Endothelial cell of umbilical vein (primary cell): ENCODE measurements at regions not wholly inside any gene's neighbourhood (a gene's known extent, or its start where the extent isn't known, plus 50 kb on each side); places are given as distances from the start of the nearest gene placed in this dataset.

Experiments used
- BruUV-seq: library from RNA; stranded (reverse); fragments of 400-500 nt; replicated peaks from 2 replicates; lab custom pipeline; 2021; lab: Mats Ljungman, UMichigan
- CTCF ChIA-PET: fragments of 300-600, 350-600 bp; sonication (Branson Sonifier 250); formaldehyde crosslinking; loops from one replicate; lab custom pipeline; 2021; ENCODE audit warnings: antibody characterized with exemption, inconsistent platforms; lab: Charles Lee
- POLR2A ChIA-PET: fragments of 300-600, 350-600 bp; sonication (Branson Sonifier 250); formaldehyde crosslinking; loops from one replicate; lab custom pipeline; 2021; ENCODE audit warnings: antibody characterized with exemption, inconsistent platforms; lab: Charles Lee
- DNase-seq: peaks from one replicate; pipeline ENCODE4 v3.0.0-alpha.2; 2011; ENCODE audit warnings: low read depth, low spot score
- FAIRE-seq: peaks from 2 replicates; lab custom pipeline; 2011; peaks lifted over from hg19 to GRCh38; lab: Jason Lieb, UNC
- H2AFZ ChIP-seq: 2 replicates; pipeline ENCODE4 v1.6.0; 2012; ENCODE audit warnings: low read depth, low read length, control low read depth, inconsistent platforms
- H3K27ac ChIP-seq: 2 replicates; pipeline ENCODE4 v1.5.1; 2011; ENCODE audit warnings: low read depth, mild to moderate bottlenecking, control low read depth, low read length, moderate library complexity; ENCODE audit not compliant: insufficient read depth
- H3K27me3 ChIP-seq, 2 experiments: 2 replicates each; pipeline versions ENCODE4 v1.6.0 to v1.6.1; 2011; ENCODE audit warnings: low read length in 2 of 2, mixed read lengths in 1 of 2; ENCODE audit not compliant: control insufficient read depth in 2 of 2, insufficient read depth in 2 of 2
- H3K36me3 ChIP-seq, 2 experiments: 2 replicates in 1 of 2; 3 replicates in 1 of 2; pipeline ENCODE4 v1.5.1; 2011; ENCODE audit warnings: low read length in 2 of 2, mild to moderate bottlenecking in 1 of 2, moderate library complexity in 1 of 2; ENCODE audit not compliant: control insufficient read depth in 2 of 2, insufficient read depth in 2 of 2; ENCODE audit errors: extremely low read depth in 1 of 2
- H3K4me1 ChIP-seq: 3 replicates; pipeline ENCODE4 v1.5.1; 2011; ENCODE audit warnings: mild to moderate bottlenecking, low read length; ENCODE audit not compliant: control insufficient read depth, insufficient read depth; ENCODE audit errors: extremely low read depth
- H3K4me2 ChIP-seq: 2 replicates; pipeline ENCODE4 v1.6.1; 2011; ENCODE audit warnings: low read length, control low read depth, mixed read lengths; ENCODE audit not compliant: insufficient read depth
- H3K4me3 ChIP-seq, 3 experiments: fragments of 200-600 bp in 1 of 3; sonication (generic), shearing (Covaris generic) in 1 of 3; replicated peaks in 1 of 3; 2 replicates each; pipeline ENCODE4 v1.5.1; 2011 to 2016; ENCODE audit warnings: control low read depth in 3 of 3, low read length in 3 of 3, mild to moderate bottlenecking in 2 of 3, inconsistent platforms in 1 of 3, low read depth in 1 of 3, moderate library complexity in 1 of 3; ENCODE audit not compliant: insufficient read depth in 1 of 3
- H3K79me2 ChIP-seq: 2 replicates; pipeline ENCODE4 v1.6.0; 2012; ENCODE audit warnings: low read length, inconsistent platforms; ENCODE audit not compliant: control insufficient read depth, insufficient read depth
- H3K9ac ChIP-seq: replicated peaks from 2 replicates; pipeline ENCODE3; 2011; ENCODE audit warnings: low read length, control low read depth; ENCODE audit not compliant: insufficient read depth; ENCODE audit errors: extremely low read depth
- H3K9me1 ChIP-seq: replicated peaks from 3 replicates; pipeline ENCODE4 v1.6.0; 2011; ENCODE audit warnings: mild to moderate bottlenecking, low read length; ENCODE audit not compliant: control insufficient read depth, insufficient read depth; ENCODE audit errors: extremely low read depth
- H3K9me3 ChIP-seq: replicated peaks from 2 replicates; pipeline ENCODE4 v1.5.1; 2012; ENCODE audit warnings: low read length, inconsistent platforms; ENCODE audit not compliant: control insufficient read depth, insufficient read depth
- H4K20me1 ChIP-seq: replicated peaks from 2 replicates; pipeline ENCODE3; 2011; ENCODE audit warnings: mild to moderate bottlenecking, low read length; ENCODE audit not compliant: control insufficient read depth, insufficient read depth; ENCODE audit errors: extremely low read depth
- CTCF ChIP-seq, 2 donors: IDR thresholded peaks; 1 replicate in 1 of 2; 2 replicates in 1 of 2; pipeline ENCODE4 v1.5.1; 2011; ENCODE audit warnings: low read length in 2 of 2, mild to moderate bottlenecking in 2 of 2, moderate library complexity in 2 of 2, control low read depth in 1 of 2, inconsistent platforms in 1 of 2, low read depth in 1 of 2; ENCODE audit not compliant: insufficient read depth in 1 of 2; ENCODE audit errors: extremely low read depth in 1 of 2
- EZH2 ChIP-seq: IDR thresholded peaks from 2 replicates; pipeline ENCODE4 v1.6.1; 2012; ENCODE audit warnings: borderline replicate concordance, low read depth, mild to moderate bottlenecking, moderate library complexity, low read length, inconsistent platforms; ENCODE audit not compliant: severe bottlenecking
- FOS ChIP-seq: IDR thresholded peaks from 2 replicates; pipeline ENCODE4 v1.6.1; 2011; ENCODE audit warnings: mild to moderate bottlenecking, low read length, moderate library complexity, borderline replicate concordance; ENCODE audit not compliant: insufficient read depth
- GATA2 ChIP-seq: IDR thresholded peaks from 2 replicates; pipeline ENCODE4 v1.7.0; 2011; ENCODE audit warnings: low read depth, mild to moderate bottlenecking, moderate library complexity, mixed read lengths, low read length; ENCODE audit not compliant: insufficient read length, insufficient read depth
- JUN ChIP-seq: IDR thresholded peaks from 2 replicates; pipeline ENCODE4 v1.6.1; 2011; ENCODE audit warnings: borderline replicate concordance, low read depth; ENCODE audit not compliant: insufficient read length, insufficient read depth
- MAX ChIP-seq: IDR thresholded peaks from 2 replicates; pipeline ENCODE4 v1.6.1; 2011; ENCODE audit not compliant: insufficient read depth, insufficient read length
- MYC ChIP-seq: IDR thresholded peaks from one replicate; pipeline ENCODE4 v1.6.1; 2011; ENCODE audit warnings: mild to moderate bottlenecking, low read depth, low read length
- POLR2A ChIP-seq: IDR thresholded peaks from 2 replicates; pipeline ENCODE4 v1.6.1; 2012; ENCODE audit warnings: low read depth, mild to moderate bottlenecking, control low read depth, low read length
- POLR2AphosphoS5 ChIP-seq: IDR thresholded peaks from 2 replicates; pipeline ENCODE4 v1.6.1; 2012; ENCODE audit warnings: low read depth, mild to moderate bottlenecking, control low read depth, low read length, moderate library complexity; ENCODE audit not compliant: insufficient read depth
- dilution Hi-C: fragments of 300-500 bp; cut with MboI; formaldehyde crosslinking; loops from one replicate; pipeline ENCODE4 v1.15.0; 2019; ENCODE audit warnings: low sequenced_read_pairs; ENCODE audit not compliant: extremely low pct_ligation_motif_present
- intact Hi-C: fragments of 100-400 bp; cut with micrococcal nuclease; formaldehyde crosslinking; loops from one replicate; pipeline ENCODE4 v1.10.0; 2022

- TF ChIP-seq MAX (no peak), EZH2 (no peak), POLR2AphosphoS5 (no peak), CTCF (IDR thresholded peaks at IDR 0.05; ENCODE audit: extremely low read depth in 1 of 2, insufficient read depth in 1 of 2, low read depth in 1 of 2, low read length in 2 of 2) (no peak), JUN (no peak), MYC (no peak), FOS (no peak), GATA2 (no peak), POLR2A (no peak)
- FAIRE-seq: no peak
- ChIA-PET CTCF (interaction anchor here (0.8 kb wide), 1 partner anchor 8 kb away, joined by 3 read pairs; no protein-coding TSS in a partner anchor), POLR2A (no interaction called here)
- Histone ChIP-seq H3K9me1 (no peaks in the 10 kb centered on the region), H3K9ac (no peak overlapping the region), H2AFZ (no peak overlapping the region), H3K4me3 (no peak overlapping the region), H3K4me2 (no peak overlapping the region), H4K20me1 (no peaks in the 10 kb centered on the region), H3K36me3 (no peaks in the 10 kb centered on the region), H3K79me2 (no peaks in the 10 kb centered on the region), H3K27ac (no peak overlapping the region), H3K4me1 (no peaks in the 10 kb centered on the region), H3K9me3 (peaks cover 5% of the 10 kb centered on the region), H3K27me3 (no peaks in the 10 kb centered on the region)
- intact Hi-C loops (no loop called here), dilution Hi-C loops (no loop called here)
- no peak for DNase-seq
- BruUV-seq: no TSS peak
These were observed 253.8 kb downstream of the FAM43A start for GRCh38 chr3:194939532-194939909.
